Calu3 (cell line): ENCODE measurements at regions not wholly inside any gene's neighbourhood (a gene's known extent, or its start where the extent isn't known, plus 50 kb on each side); places are given as distances from the start of the nearest gene placed in this dataset.

Experiments used
- BruUV-seq: library from RNA; stranded (reverse); fragments of 400-500 nt; replicated peaks from 2 replicates; lab custom pipeline; 2021; lab: Mats Ljungman, UMichigan
- CTCF ChIA-PET: fragments of 300-600 bp; sonication (Branson Sonifier 250); formaldehyde crosslinking; loops from one replicate; lab custom pipeline; 2022; ENCODE audit warnings: antibody characterized with exemption; lab: Charles Lee
- DNase-seq: peaks from one replicate; pipeline ENCODE4 v3.0.0; 2022
- H3K27ac Mint-ChIP-seq: one replicate; pipeline ENCODE4 v1.8.0; 2022; ENCODE audit warnings: mixed read lengths; ENCODE audit not compliant: unreplicated experiment
- H3K27me3 Mint-ChIP-seq: one replicate; pipeline ENCODE4 v1.8.0; 2022; ENCODE audit warnings: mixed read lengths; ENCODE audit not compliant: unreplicated experiment
- H3K36me3 Mint-ChIP-seq: one replicate; pipeline ENCODE4 v1.8.0; 2022; ENCODE audit warnings: mild to moderate bottlenecking, moderate library complexity, mixed read lengths; ENCODE audit not compliant: insufficient read depth, unreplicated experiment
- H3K4me1 Mint-ChIP-seq: one replicate; pipeline ENCODE4 v1.8.0; 2022; ENCODE audit warnings: mild to moderate bottlenecking, low read depth, mixed read lengths; ENCODE audit not compliant: unreplicated experiment
- H3K4me3 Mint-ChIP-seq: one replicate; pipeline ENCODE4 v1.8.0; 2022; ENCODE audit warnings: mild to moderate bottlenecking, low read depth, moderate library complexity, mixed read lengths; ENCODE audit not compliant: unreplicated experiment
- H3K9me3 Mint-ChIP-seq: one replicate; pipeline ENCODE4 v1.8.0; 2022; ENCODE audit warnings: low read depth, mixed read lengths; ENCODE audit not compliant: unreplicated experiment
- CTCF ChIP-seq: fragments of 200-600 bp; IDR thresholded peaks from one replicate; pipeline ENCODE4 v1.8.0; 2022; ENCODE audit warnings: antibody characterized with exemption; ENCODE audit not compliant: unreplicated experiment
- intact Hi-C: fragments of 100-400 bp; cut with micrococcal nuclease; formaldehyde crosslinking; loops from one replicate; pipeline ENCODE4 v1.10.0; 2022; ENCODE audit not compliant: unreplicated experiment

DNA sequence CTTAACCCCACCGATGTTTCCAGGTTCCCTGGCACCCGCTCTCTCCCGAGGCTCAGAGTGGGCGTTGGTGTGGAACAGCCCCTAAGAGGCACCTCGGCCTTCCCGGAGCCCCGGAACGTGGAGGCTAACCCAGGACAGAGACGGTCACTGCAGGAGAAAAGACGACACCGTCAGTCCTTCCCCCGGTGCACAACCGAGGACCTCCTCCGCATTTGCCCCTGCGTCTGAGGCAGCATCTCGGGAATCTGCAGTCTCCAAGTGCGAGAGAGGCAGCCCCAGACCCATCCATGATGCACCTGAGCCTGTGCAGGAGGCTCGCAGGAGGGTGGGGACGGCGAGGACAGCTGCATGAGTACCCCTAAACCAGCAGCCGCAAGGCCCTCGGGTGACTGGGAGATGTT is 204.9 kb upstream of the SALL3 start:
- TF ChIP-seq CTCF = no peak
- DNase-seq = no peak
- BruUV-seq = no TSS peak
- H3K4me1 Mint-ChIP-seq = no peaks in the 10 kb centered on the region
- CTCF ChIA-PET = no interaction called here
- no peak overlapping the region for H3K4me3 Mint-ChIP-seq
- H3K9me3 Mint-ChIP-seq = peaks cover 4% of the 10 kb centered on the region
- intact Hi-C loops = no loop called here
- H3K27ac Mint-ChIP-seq = no peak overlapping the region
- no peaks in the 10 kb centered on the region for H3K27me3 Mint-ChIP-seq
- H3K36me3 Mint-ChIP-seq = no peaks in the 10 kb centered on the region

DNA sequence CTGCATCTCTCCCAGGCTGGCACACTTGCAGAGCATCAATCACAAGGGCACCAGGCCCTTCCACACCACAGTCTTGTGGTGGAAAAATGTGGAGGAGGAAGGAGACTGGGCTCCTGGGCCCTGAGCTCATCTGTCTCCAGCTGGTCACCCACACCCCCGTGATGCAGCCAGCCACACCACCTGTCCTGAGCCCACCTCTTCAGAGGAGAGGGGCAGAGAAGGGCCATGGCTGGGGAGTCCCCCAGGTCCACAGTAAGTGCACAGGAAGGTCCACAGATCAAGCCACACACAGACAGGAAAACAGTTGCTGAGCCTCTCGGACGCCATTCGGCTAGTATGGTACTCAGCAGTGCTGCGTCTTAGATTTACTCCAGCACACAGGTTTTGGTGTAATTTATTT is 203.5 kb upstream of the SALL3 start:
- BruUV-seq = no TSS peak
- no peak for DNase-seq
- Mint-ChIP-seq H3K4me1 (no peaks in the 10 kb centered on the region), H3K9me3 (peaks cover 4% of the 10 kb centered on the region), H3K4me3 (no peak overlapping the region), H3K27ac (no peak overlapping the region), H3K27me3 (no peaks in the 10 kb centered on the region), H3K36me3 (no peaks in the 10 kb centered on the region)
- no peak for TF ChIP-seq CTCF
- CTCF ChIA-PET = no interaction called here
- intact Hi-C loops = no loop called here

DNA sequence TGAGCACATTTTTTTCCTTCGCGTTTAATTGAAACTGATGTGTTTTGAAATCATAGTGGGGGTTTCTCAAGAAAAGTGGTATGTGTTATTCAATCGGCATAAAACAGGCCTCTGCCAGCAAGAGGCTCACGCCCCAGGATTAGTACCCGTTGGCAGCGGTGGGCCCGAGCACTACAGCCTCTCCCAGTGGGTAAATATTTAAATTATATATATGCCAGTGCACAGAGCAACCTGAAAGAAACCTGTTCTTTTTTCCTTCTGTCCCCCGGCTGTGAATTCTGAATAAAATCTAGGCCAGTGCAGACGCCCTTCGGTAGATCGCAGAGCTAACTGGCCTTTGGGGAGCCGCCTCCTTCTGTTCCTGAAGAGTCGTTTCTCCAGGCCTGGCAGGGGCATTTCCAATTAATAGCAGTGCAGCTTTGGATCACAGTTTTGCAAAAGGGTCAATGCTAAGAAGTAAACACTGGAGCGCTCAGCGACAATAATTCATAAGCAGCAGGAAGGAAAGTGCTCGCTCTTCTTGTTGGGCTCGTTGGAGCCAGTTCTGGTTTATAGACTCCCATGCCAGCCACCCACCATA is 202.8 kb upstream of the SALL3 start:
- no TSS peak for BruUV-seq
- Mint-ChIP-seq H3K4me1 (no peaks in the 10 kb centered on the region), H3K27ac (no peak overlapping the region), H3K27me3 (no peaks in the 10 kb centered on the region), H3K36me3 (no peaks in the 10 kb centered on the region), H3K9me3 (peaks cover 4% of the 10 kb centered on the region), H3K4me3 (no peak overlapping the region)
- CTCF ChIA-PET = no interaction called here
- no peak for TF ChIP-seq CTCF
- intact Hi-C loops = no loop called here
- DNase-seq = no peak

DNA sequence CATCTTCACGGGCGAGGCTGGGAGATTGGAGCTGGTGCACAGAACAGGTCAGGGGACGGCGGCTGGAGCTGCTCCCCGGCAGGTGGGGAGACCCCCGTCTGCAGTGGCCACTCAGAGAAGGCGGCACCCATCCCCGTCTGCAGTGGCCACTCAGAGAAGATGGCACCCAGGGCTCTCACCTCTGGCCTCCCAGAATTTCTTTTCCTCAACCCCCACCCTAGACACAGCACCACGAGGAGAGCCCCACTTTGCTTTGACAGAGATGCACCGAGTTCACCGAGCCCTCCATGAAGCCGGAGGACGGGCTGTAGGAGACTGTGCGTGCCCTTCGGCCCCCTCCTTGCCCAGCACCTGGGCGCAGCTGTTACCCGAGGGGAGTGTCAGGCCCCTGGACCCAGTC is 201.6 kb upstream of the SALL3 start:
- no TSS peak for BruUV-seq
- intact Hi-C loops = no loop called here
- no peak for DNase-seq
- TF ChIP-seq CTCF = no peak
- H3K4me1 Mint-ChIP-seq = no peaks in the 10 kb centered on the region
- H3K36me3 Mint-ChIP-seq = no peaks in the 10 kb centered on the region
- no peak overlapping the region for H3K4me3 Mint-ChIP-seq
- H3K27me3 Mint-ChIP-seq = no peaks in the 10 kb centered on the region
- peaks cover 2% of the 10 kb centered on the region for H3K9me3 Mint-ChIP-seq
- CTCF ChIA-PET = no interaction called here
- no peak overlapping the region for H3K27ac Mint-ChIP-seq
